ENCODE measurements at regions not wholly inside any gene's neighbourhood (a gene's known extent, or its start where the extent isn't known, plus 50 kb on each side); places are given as distances from the start of the nearest gene placed in this dataset.

- no TSS peak for BruUV-seq (replicated peaks)
- Histone ChIP-seq H2BK20ac (ENCODE audit: low read depth, low read length) (no peak overlapping the region), H4K5ac (ENCODE audit: low read depth, low read length) (no peak overlapping the region), H2BK5ac (ENCODE audit: low read depth, low read length, poor library complexity, severe bottlenecking) (no peak overlapping the region), H3K4me2 (ENCODE audit: low read depth, low read length) (no peak overlapping the region), H3K27ac (ENCODE audit: insufficient read depth, low read length) (no peak overlapping the region), H3K9me3 (ENCODE audit: control insufficient read depth, insufficient read depth, low read length) (no peaks in the 10 kb centered on the region), H2BK120ac (ENCODE audit: low read depth, low read length) (no peak overlapping the region), H3K4me3 (ENCODE audit: insufficient read depth, low read depth, low read length) (no peak overlapping the region), H3K4ac (ENCODE audit: low read depth, low read length) (no peak overlapping the region), H3K79me1 (ENCODE audit: low read depth in 1 of 2, low read length in 2 of 2) (no peaks in the 10 kb centered on the region), H3K56ac (ENCODE audit: extremely low read depth, insufficient read depth, low read length) (no peak overlapping the region), H2BK15ac (ENCODE audit: low read depth, low read length) (no peak overlapping the region), H4K20me1 (ENCODE audit: insufficient read depth, low read length) (no peaks in the 10 kb centered on the region), H3K14ac (replicated peaks; ENCODE audit: low read depth, low read length) (no peak overlapping the region), H3K4me1 (ENCODE audit: control insufficient read depth, insufficient read depth, low read length) (no peaks in the 10 kb centered on the region), H3K9me1 (ENCODE audit: insufficient read depth, low read length) (no peaks in the 10 kb centered on the region), H4K8ac (ENCODE audit: low read depth in 2 of 2, low read length in 2 of 2) (no peak overlapping the region), H3K36me3 (ENCODE audit: control insufficient read depth, insufficient read depth, low read length) (no peaks in the 10 kb centered on the region), H3K23ac (ENCODE audit: low read depth, low read length) (no peak overlapping the region), H2AK9ac (replicated peaks; ENCODE audit: low read depth, low read length, poor library complexity) (no peak overlapping the region), H3K27me3 (ENCODE audit: control insufficient read depth, insufficient read depth, low read length) (no peaks in the 10 kb centered on the region), H2AFZ (replicated peaks; ENCODE audit: low read length, poor library complexity) (no peak overlapping the region), H2AK5ac (ENCODE audit: low read depth, low read length) (no peak overlapping the region), H4K91ac (ENCODE audit: insufficient read depth, low read depth, low read length) (no peak overlapping the region), H3K9ac (ENCODE audit: low read depth, low read length) (no peak overlapping the region), H3K18ac (ENCODE audit: low read depth, low read length) (no peak overlapping the region)
- in situ Hi-C loops (cut with MboI; ENCODE audit: low sequenced_read_pairs): loop anchor here (10.0 to 25.0 kb wide), 2 partner anchors 341 to 998 kb away; partner anchors contain the start of gene ITGA4
- no CpG with 5 or more reads among the region's 4 CpGs for WGBS, 2 experiments (ENCODE audit: extremely low coverage in 2 of 2, insufficient read length in 1 of 2)
- ChIA-PET CTCF (interaction anchor here (0.6 kb wide), 1 partner anchor 1182 kb away, joined by 3 read pairs; no protein-coding TSS in a partner anchor), POLR2A (ENCODE audit: unreplicated experiment) (no interaction called here)
- dilution Hi-C loops (cut with HindIII; ENCODE audit: low sequenced_read_pairs, unreplicated experiment): no loop called here
- no peak for ATAC-seq (ENCODE audit: low read depth)
- no peak for TF ChIP-seq FOS (IDR thresholded peaks at IDR 0.05; ENCODE audit: low read depth, low read length)
- no peak for TF ChIP-seq NFE2L2 (IDR thresholded peaks at IDR 0.05; ENCODE audit: low read depth, low read length)
- TF ChIP-seq POLR2A (IDR thresholded peaks at IDR 0.05; ENCODE audit: low read depth, low read length): no peak
- TF ChIP-seq MAZ (IDR thresholded peaks at IDR 0.05; ENCODE audit: borderline replicate concordance, low read depth, low read length): no peak
- no peak for TF ChIP-seq USF2 (IDR thresholded peaks at IDR 0.05; ENCODE audit: low read depth, low read length)
- TF ChIP-seq RCOR1 (IDR thresholded peaks at IDR 0.05; ENCODE audit: insufficient replicate concordance, low read length): no peak
- no peak for TF ChIP-seq CHD1 (IDR thresholded peaks at IDR 0.05; ENCODE audit: low read depth, low read length)
- TF ChIP-seq ELK1 (IDR thresholded peaks at IDR 0.05; ENCODE audit: borderline replicate concordance, low read depth, low read length): no peak
- TF ChIP-seq CTCF (conservative IDR thresholded peaks at IDR 0.05; ENCODE audit: low read depth, low read length): no peak
- TF ChIP-seq RFX5 (IDR thresholded peaks at IDR 0.05; ENCODE audit: low read depth, low read length): no peak
- no peak for TF ChIP-seq MAFK (IDR thresholded peaks at IDR 0.05; ENCODE audit: low read depth, low read length)
- TF ChIP-seq RAD21 (IDR thresholded peaks at IDR 0.05; ENCODE audit: low read length): no peak
- TF ChIP-seq BHLHE40 (IDR thresholded peaks at IDR 0.05; ENCODE audit: low read depth, low read length): no peak
- no peak for TF ChIP-seq CEBPB (IDR thresholded peaks at IDR 0.05; ENCODE audit: low read depth, low read length)
- no peak for TF ChIP-seq SMC3 (IDR thresholded peaks at IDR 0.05; ENCODE audit: low read depth, low read length)
- TF ChIP-seq MXI1 (IDR thresholded peaks at IDR 0.05; ENCODE audit: borderline replicate concordance, low read depth, low read length): no peak
- DNase-seq: no peak
- intact Hi-C loops (cut with micrococcal nuclease): no loop called here
These were observed 133.6 kb downstream of the UBE2E3 start for GRCh38 chr2:181114021-181114420.
